Mammary epithelial cell (primary cell): ENCODE measurements at regions not wholly inside any gene's neighbourhood (a gene's known extent, or its start where the extent isn't known, plus 50 kb on each side); places are given as distances from the start of the nearest gene placed in this dataset.

Experiments
- EZH2 ChIP-seq: IDR thresholded peaks from 2 replicates; pipeline ENCODE4 v1.6.1; 2012; ENCODE audit warnings: low read length, inconsistent platforms, borderline replicate concordance
- TF ChIP-seq, protein P1 (sequence below), 2 donors: IDR thresholded peaks in 1 of 2; conservative IDR thresholded peaks in 1 of 2; 2 replicates each; pipeline ENCODE4 v1.5.1; 2011 to 2012; ENCODE audit warnings: inconsistent platforms in 2 of 2, low read length in 2 of 2, mild to moderate bottlenecking in 2 of 2, control low read depth in 1 of 2, low read depth in 1 of 2; ENCODE audit not compliant: insufficient read depth in 1 of 2; ENCODE audit errors: extremely low read depth in 1 of 2

DNA sequence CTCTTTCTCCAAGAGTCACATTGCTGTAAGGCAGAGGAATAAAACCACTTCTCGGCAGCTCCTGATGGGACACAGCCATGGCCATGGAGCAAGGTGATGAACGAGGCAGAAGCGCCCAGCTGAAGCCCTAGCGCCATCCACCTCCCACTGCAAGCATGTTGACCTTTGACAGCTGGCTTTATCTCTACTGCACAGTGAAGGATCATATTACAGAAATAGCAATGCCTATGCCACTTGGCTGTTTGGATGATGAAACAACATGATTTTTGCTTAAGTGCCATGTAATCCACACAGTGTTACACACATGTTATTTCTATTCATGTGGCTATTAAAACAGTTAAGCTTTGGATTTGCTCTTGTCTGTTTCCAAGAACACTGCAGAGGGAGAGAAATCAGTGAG is 167.7 kb downstream of the VAPA start:
- TF ChIP-seq, protein P1, sequence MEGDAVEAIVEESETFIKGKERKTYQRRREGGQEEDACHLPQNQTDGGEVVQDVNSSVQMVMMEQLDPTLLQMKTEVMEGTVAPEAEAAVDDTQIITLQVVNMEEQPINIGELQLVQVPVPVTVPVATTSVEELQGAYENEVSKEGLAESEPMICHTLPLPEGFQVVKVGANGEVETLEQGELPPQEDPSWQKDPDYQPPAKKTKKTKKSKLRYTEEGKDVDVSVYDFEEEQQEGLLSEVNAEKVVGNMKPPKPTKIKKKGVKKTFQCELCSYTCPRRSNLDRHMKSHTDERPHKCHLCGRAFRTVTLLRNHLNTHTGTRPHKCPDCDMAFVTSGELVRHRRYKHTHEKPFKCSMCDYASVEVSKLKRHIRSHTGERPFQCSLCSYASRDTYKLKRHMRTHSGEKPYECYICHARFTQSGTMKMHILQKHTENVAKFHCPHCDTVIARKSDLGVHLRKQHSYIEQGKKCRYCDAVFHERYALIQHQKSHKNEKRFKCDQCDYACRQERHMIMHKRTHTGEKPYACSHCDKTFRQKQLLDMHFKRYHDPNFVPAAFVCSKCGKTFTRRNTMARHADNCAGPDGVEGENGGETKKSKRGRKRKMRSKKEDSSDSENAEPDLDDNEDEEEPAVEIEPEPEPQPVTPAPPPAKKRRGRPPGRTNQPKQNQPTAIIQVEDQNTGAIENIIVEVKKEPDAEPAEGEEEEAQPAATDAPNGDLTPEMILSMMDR (conservative IDR thresholded peaks at IDR 0.05 in 1 of 2, IDR thresholded peaks at IDR 0.05 in 1 of 2; ENCODE audit: extremely low read depth in 1 of 2, insufficient read depth in 1 of 2, low read depth in 1 of 2, low read length in 2 of 2) = no peak
- no peak for TF ChIP-seq EZH2
